ENCODE measurements at regions not wholly inside any gene's neighbourhood (a gene's known extent, or its start where the extent isn't known, plus 50 kb on each side); places are given as distances from the start of the nearest gene placed in this dataset.

- H3K27ac ChIP-seq (ENCODE audit: poor library complexity, severe bottlenecking), result no peak overlapping the region
- no peaks in the 10 kb centered on the region for H3K9me3 ChIP-seq (ENCODE audit: severe bottlenecking)
- no peaks in the 10 kb centered on the region for H3K27me3 ChIP-seq (ENCODE audit: insufficient read depth, poor library complexity, severe bottlenecking)
- TF ChIP-seq CTCF (IDR thresholded peaks at IDR 0.05; ENCODE audit: poor library complexity, severe bottlenecking), result no peak
- H3K4me1 ChIP-seq (ENCODE audit: insufficient read depth, poor library complexity, severe bottlenecking), result no peaks in the 10 kb centered on the region
- ATAC-seq (ENCODE audit: low read depth), result no peak
- H3K4me3 ChIP-seq (ENCODE audit: severe bottlenecking), result no peak overlapping the region
- DNase-seq (ENCODE audit: low spot score), result no peak
- H3K36me3 ChIP-seq (ENCODE audit: low read depth), result no peaks in the 10 kb centered on the region
Observed at GRCh38 chr10:2252096-2252495, 514.8 kb upstream of the ADARB2 start.

- TF ChIP-seq CTCF (IDR thresholded peaks at IDR 0.05; ENCODE audit: poor library complexity, severe bottlenecking), result no peak
- ATAC-seq (ENCODE audit: low read depth), result no peak
- DNase-seq (ENCODE audit: low spot score), result no peak
- H3K27me3 ChIP-seq (ENCODE audit: insufficient read depth, poor library complexity, severe bottlenecking), result no peaks in the 10 kb centered on the region
- H3K27ac ChIP-seq (ENCODE audit: poor library complexity, severe bottlenecking), result no peak overlapping the region
- H3K9me3 ChIP-seq (ENCODE audit: severe bottlenecking), result no peaks in the 10 kb centered on the region
- no peaks in the 10 kb centered on the region for H3K36me3 ChIP-seq (ENCODE audit: low read depth)
- no peaks in the 10 kb centered on the region for H3K4me1 ChIP-seq (ENCODE audit: insufficient read depth, poor library complexity, severe bottlenecking)
- H3K4me3 ChIP-seq (ENCODE audit: severe bottlenecking), result no peak overlapping the region
Observed at GRCh38 chr10:2251631-2252030, 514.3 kb upstream of the ADARB2 start.

GRCh38 chr10:2246747-2247146, 509.4 kb upstream of the ADARB2 start:
- H3K27me3 ChIP-seq (ENCODE audit: insufficient read depth, poor library complexity, severe bottlenecking), result no peaks in the 10 kb centered on the region
- DNase-seq (ENCODE audit: low spot score) (no peak), ATAC-seq (ENCODE audit: low read depth) (0 out of 3 replicates have a peak, but pooled peaks have one; percentile 38)
- TF ChIP-seq CTCF (IDR thresholded peaks at IDR 0.05; ENCODE audit: poor library complexity, severe bottlenecking), result no peak
- H3K27ac ChIP-seq (ENCODE audit: poor library complexity, severe bottlenecking), result no peak overlapping the region
- H3K4me1 ChIP-seq (ENCODE audit: insufficient read depth, poor library complexity, severe bottlenecking), result no peaks in the 10 kb centered on the region
- no peak overlapping the region for H3K4me3 ChIP-seq (ENCODE audit: severe bottlenecking)
- H3K9me3 ChIP-seq (ENCODE audit: severe bottlenecking), result no peaks in the 10 kb centered on the region
- H3K36me3 ChIP-seq (ENCODE audit: low read depth), result no peaks in the 10 kb centered on the region

GRCh38 chr10:2245580-2245979, 508.3 kb upstream of the ADARB2 start:
- Histone ChIP-seq H3K4me1 (ENCODE audit: insufficient read depth, poor library complexity, severe bottlenecking) (no peaks in the 10 kb centered on the region), H3K4me3 (ENCODE audit: severe bottlenecking) (no peak overlapping the region), H3K27ac (ENCODE audit: poor library complexity, severe bottlenecking) (no peak overlapping the region), H3K36me3 (ENCODE audit: low read depth) (no peaks in the 10 kb centered on the region), H3K9me3 (ENCODE audit: severe bottlenecking) (no peaks in the 10 kb centered on the region), H3K27me3 (ENCODE audit: insufficient read depth, poor library complexity, severe bottlenecking) (no peaks in the 10 kb centered on the region)
- ATAC-seq (ENCODE audit: low read depth), result no peak
- DNase-seq (ENCODE audit: low spot score), result no peak
- no peak for TF ChIP-seq CTCF (IDR thresholded peaks at IDR 0.05; ENCODE audit: poor library complexity, severe bottlenecking)

- TF ChIP-seq CTCF (IDR thresholded peaks at IDR 0.05; ENCODE audit: poor library complexity, severe bottlenecking), result no peak
- no peaks in the 10 kb centered on the region for H3K27me3 ChIP-seq (ENCODE audit: insufficient read depth, poor library complexity, severe bottlenecking)
- no peak for ATAC-seq (ENCODE audit: low read depth)
Observed at GRCh38 chr10:2244471-2244870, 507.1 kb upstream of the ADARB2 start.

More at GRCh38 chr10:2244471-2244870, 507.1 kb upstream of the ADARB2 start:
- H3K9me3 ChIP-seq (ENCODE audit: severe bottlenecking), result no peaks in the 10 kb centered on the region
- no peak overlapping the region for H3K27ac ChIP-seq (ENCODE audit: poor library complexity, severe bottlenecking)
- H3K36me3 ChIP-seq (ENCODE audit: low read depth), result no peaks in the 10 kb centered on the region
- H3K4me1 ChIP-seq (ENCODE audit: insufficient read depth, poor library complexity, severe bottlenecking), result no peaks in the 10 kb centered on the region
- no peak overlapping the region for H3K4me3 ChIP-seq (ENCODE audit: severe bottlenecking)
- no peak for DNase-seq (ENCODE audit: low spot score)

All from RWPE2 (cell line).